HG02623 (cell line): ENCODE measurements at regions not wholly inside any gene's neighbourhood (a gene's known extent, or its start where the extent isn't known, plus 50 kb on each side); places are given as distances from the start of the nearest gene placed in this dataset.

ENCODE experiments used
- ATAC-seq: cut with Tn5 transposase; IDR thresholded peaks from one replicate; pipeline ENCODE4 v1.9.1; 2021; ENCODE audit warnings: moderate library complexity; ENCODE audit not compliant: unreplicated experiment

GRCh38 chr13:58594747-58595600 lies 963.4 kb downstream of the PCDH17 start:
- ATAC-seq: no peak

GRCh38 chr13:58597552-58597951 lies 966.0 kb downstream of the PCDH17 start:
- no peak for ATAC-seq

- ATAC-seq: no peak
Observed at GRCh38 chr13:58598241-58598640, 966.7 kb downstream of the PCDH17 start.

GRCh38 chr13:58611117-58611516 lies 979.6 kb downstream of the PCDH17 start:
- no peak for ATAC-seq

GRCh38 chr13:58617880-58618665 lies 986.5 kb downstream of the PCDH17 start:
- no peak for ATAC-seq

- no peak for ATAC-seq
Observed at GRCh38 chr13:58619396-58620113, 988.0 kb downstream of the PCDH17 start.

GRCh38 chr13:58620176-58620575 lies 988.6 kb downstream of the PCDH17 start:
- no peak for ATAC-seq

GRCh38 chr13:58625703-58626389 lies 994.3 kb downstream of the PCDH17 start:
- no peak for ATAC-seq

GRCh38 chr13:58630794-58631193 lies 999.2 kb downstream of the PCDH17 start:
- ATAC-seq: no peak

GRCh38 chr13:58633226-58633625 lies 1001.7 kb downstream of the PCDH17 start:
- no peak for ATAC-seq

- ATAC-seq: no peak
Observed at GRCh38 chr13:58655086-58655485, 1023.5 kb downstream of the PCDH17 start.

GRCh38 chr13:58660826-58661225 lies 1029.3 kb downstream of the PCDH17 start:
- no peak for ATAC-seq

GRCh38 chr13:58666331-58666730 lies 1034.8 kb downstream of the PCDH17 start:
- no peak for ATAC-seq

GRCh38 chr13:58667096-58667495 lies 1035.6 kb downstream of the PCDH17 start:
- ATAC-seq: no peak

GRCh38 chr13:58680115-58680514 lies 1048.6 kb downstream of the PCDH17 start:
- no peak for ATAC-seq

GRCh38 chr13:58682616-58683015 lies 1051.1 kb downstream of the PCDH17 start:
- no peak for ATAC-seq

- no peak for ATAC-seq
Observed at GRCh38 chr13:58687148-58687547, 1055.6 kb downstream of the PCDH17 start.

- ATAC-seq: no peak
Observed at GRCh38 chr13:58698531-58698930, 1067.0 kb downstream of the PCDH17 start.

- ATAC-seq: no peak
Observed at GRCh38 chr13:58704953-58705352, 1073.4 kb downstream of the PCDH17 start.

- ATAC-seq: no peak
Observed at GRCh38 chr13:58706421-58706820, 1074.9 kb downstream of the PCDH17 start.

GRCh38 chr13:58712191-58712590 lies 1080.6 kb downstream of the PCDH17 start:
- ATAC-seq: no peak
